ENCODE measurements at regions not wholly inside any gene's neighbourhood (a gene's known extent, or its start where the extent isn't known, plus 50 kb on each side); places are given as distances from the start of the nearest gene placed in this dataset.
A peak's percentile ranks its signal among the peaks of the same experiment; 100 is the strongest.

- Histone ChIP-seq H2AFZ (replicated peaks) (peak overlapping the region; percentile 19), H4K20me1 (ENCODE audit: low read depth) (no peaks in the 10 kb centered on the region), H3F3A (ENCODE audit: low read depth) (no peaks in the 10 kb centered on the region), H3K27ac (no peak overlapping the region), H3K9ac (no peak overlapping the region), H3K9me3 (ENCODE audit: low read depth) (no peaks in the 10 kb centered on the region), H3K4me2 (peak overlapping the region; percentile 44), H3K79me2 (ENCODE audit: low read depth) (no peaks in the 10 kb centered on the region), H3K4me1 (peaks cover 15% of the 10 kb centered on the region), H3K36me3 (peaks cover 3% of the 10 kb centered on the region), H3K4me3 (no peak overlapping the region), H3K27me3 (no peaks in the 10 kb centered on the region)
- no peak for TF ChIP-seq CTCF (IDR thresholded peaks at IDR 0.05)
- TF ChIP-seq EZH2 (IDR thresholded peaks at IDR 0.05), result no peak
- peak; percentile 30 for DNase-seq (ENCODE audit: low spot score)
- H3K4me3 Mint-ChIP-seq, result peak overlapping the region; percentile 63
- no peaks in the 10 kb centered on the region for H3K9me3 Mint-ChIP-seq
- H3K4me1 Mint-ChIP-seq, result peaks cover 21% of the 10 kb centered on the region
- peak overlapping the region; percentile 76 for H3K27ac Mint-ChIP-seq
- no peaks in the 10 kb centered on the region for H3K36me3 Mint-ChIP-seq
- H3K27me3 Mint-ChIP-seq (ENCODE audit: insufficient read depth, low read depth), result peaks cover 3% of the 10 kb centered on the region
Measured at GRCh38 chr1:193588311-193589082, 402.1 kb upstream of the B3GALT2 start.

GRCh38 chr1:193584731-193585239, 398.4 kb upstream of the B3GALT2 start:
- Mint-ChIP-seq H3K36me3 (no peaks in the 10 kb centered on the region), H3K27me3 (ENCODE audit: insufficient read depth, low read depth) (peaks cover 3% of the 10 kb centered on the region), H3K27ac (no peak overlapping the region), H3K4me3 (no peak overlapping the region), H3K9me3 (peaks cover 2% of the 10 kb centered on the region), H3K4me1 (peaks cover 21% of the 10 kb centered on the region)
- Histone ChIP-seq H2AFZ (replicated peaks) (no peak overlapping the region), H4K20me1 (ENCODE audit: low read depth) (no peaks in the 10 kb centered on the region), H3K4me3 (no peak overlapping the region), H3K27me3 (no peaks in the 10 kb centered on the region), H3K4me2 (no peak overlapping the region), H3K9me3 (ENCODE audit: low read depth) (no peaks in the 10 kb centered on the region), H3K27ac (no peak overlapping the region), H3K9ac (no peak overlapping the region), H3K4me1 (peaks cover 15% of the 10 kb centered on the region), H3K79me2 (ENCODE audit: low read depth) (no peaks in the 10 kb centered on the region), H3K36me3 (peaks cover 3% of the 10 kb centered on the region), H3F3A (ENCODE audit: low read depth) (no peaks in the 10 kb centered on the region)
- DNase-seq (ENCODE audit: low spot score), result no peak
- TF ChIP-seq EZH2phosphoT487 (IDR thresholded peaks at IDR 0.05) (no peak), CTCF (IDR thresholded peaks at IDR 0.05) (no peak), EZH2 (IDR thresholded peaks at IDR 0.05) (no peak)

- Mint-ChIP-seq H3K4me1 (peaks cover 6% of the 10 kb centered on the region), H3K36me3 (no peaks in the 10 kb centered on the region), H3K27me3 (ENCODE audit: insufficient read depth, low read depth) (no peaks in the 10 kb centered on the region), H3K4me3 (no peak overlapping the region), H3K9me3 (peaks cover 2% of the 10 kb centered on the region), H3K27ac (no peak overlapping the region)
- H3F3A ChIP-seq (ENCODE audit: low read depth), result no peaks in the 10 kb centered on the region
- H3K27me3 ChIP-seq, result no peaks in the 10 kb centered on the region
- H4K20me1 ChIP-seq (ENCODE audit: low read depth), result no peaks in the 10 kb centered on the region
- no peak overlapping the region for H3K9ac ChIP-seq
- DNase-seq (ENCODE audit: low spot score), result no peak
- TF ChIP-seq EZH2phosphoT487 (IDR thresholded peaks at IDR 0.05) (no peak), EZH2 (IDR thresholded peaks at IDR 0.05) (no peak), CTCF (IDR thresholded peaks at IDR 0.05) (no peak)
- no peaks in the 10 kb centered on the region for H3K79me2 ChIP-seq (ENCODE audit: low read depth)
- H3K4me1 ChIP-seq, result no peaks in the 10 kb centered on the region
- H2AFZ ChIP-seq (replicated peaks), result no peak overlapping the region
- H3K4me3 ChIP-seq, result no peak overlapping the region
- no peaks in the 10 kb centered on the region for H3K36me3 ChIP-seq
- no peak overlapping the region for H3K4me2 ChIP-seq
- no peak overlapping the region for H3K27ac ChIP-seq
- H3K9me3 ChIP-seq (ENCODE audit: low read depth), result no peaks in the 10 kb centered on the region
Measured at GRCh38 chr1:193581341-193581740, 394.9 kb upstream of the B3GALT2 start.

Measured in neural progenitor cell (in vitro differentiated cells).